Epithelial cell of proximal tubule (primary cell): ENCODE measurements at regions not wholly inside any gene's neighbourhood (a gene's known extent, or its start where the extent isn't known, plus 50 kb on each side); places are given as distances from the start of the nearest gene placed in this dataset.

ENCODE experiments used
- DNase-seq: peaks from one replicate; pipeline ENCODE4 v3.0.0-alpha.2; 2011; ENCODE audit warnings: low read depth
- H3K4me3 ChIP-seq: 2 replicates; pipeline ENCODE4 v1.5.1; 2011; ENCODE audit warnings: low read depth, mild to moderate bottlenecking, low read length
- TF ChIP-seq, protein P1 (sequence below): conservative IDR thresholded peaks from 2 replicates; pipeline ENCODE4 v1.5.1; 2012; ENCODE audit warnings: low read depth, mild to moderate bottlenecking, low read length

DNA sequence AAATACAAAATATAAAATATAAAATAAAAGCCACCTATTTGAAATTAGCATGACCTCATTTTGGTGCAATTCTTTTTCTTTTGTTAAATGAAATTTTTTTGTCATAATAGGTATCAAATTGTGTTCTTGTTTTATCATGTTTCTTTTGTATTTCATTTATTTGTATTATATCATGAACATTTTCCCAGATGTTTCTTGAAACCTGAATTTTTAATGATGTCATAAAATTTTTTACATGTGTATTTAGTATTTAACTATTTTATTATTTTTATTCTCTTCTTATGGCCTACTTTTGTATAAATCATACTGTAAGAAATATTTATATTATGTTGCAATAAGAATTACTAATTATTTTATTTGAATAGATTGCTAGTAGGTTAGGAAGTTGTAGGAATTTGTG is 361.7 kb downstream of the TMEM161B start:
- DNase-seq: no peak
- TF ChIP-seq, protein P1, sequence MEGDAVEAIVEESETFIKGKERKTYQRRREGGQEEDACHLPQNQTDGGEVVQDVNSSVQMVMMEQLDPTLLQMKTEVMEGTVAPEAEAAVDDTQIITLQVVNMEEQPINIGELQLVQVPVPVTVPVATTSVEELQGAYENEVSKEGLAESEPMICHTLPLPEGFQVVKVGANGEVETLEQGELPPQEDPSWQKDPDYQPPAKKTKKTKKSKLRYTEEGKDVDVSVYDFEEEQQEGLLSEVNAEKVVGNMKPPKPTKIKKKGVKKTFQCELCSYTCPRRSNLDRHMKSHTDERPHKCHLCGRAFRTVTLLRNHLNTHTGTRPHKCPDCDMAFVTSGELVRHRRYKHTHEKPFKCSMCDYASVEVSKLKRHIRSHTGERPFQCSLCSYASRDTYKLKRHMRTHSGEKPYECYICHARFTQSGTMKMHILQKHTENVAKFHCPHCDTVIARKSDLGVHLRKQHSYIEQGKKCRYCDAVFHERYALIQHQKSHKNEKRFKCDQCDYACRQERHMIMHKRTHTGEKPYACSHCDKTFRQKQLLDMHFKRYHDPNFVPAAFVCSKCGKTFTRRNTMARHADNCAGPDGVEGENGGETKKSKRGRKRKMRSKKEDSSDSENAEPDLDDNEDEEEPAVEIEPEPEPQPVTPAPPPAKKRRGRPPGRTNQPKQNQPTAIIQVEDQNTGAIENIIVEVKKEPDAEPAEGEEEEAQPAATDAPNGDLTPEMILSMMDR: no peak
- no peak overlapping the region for H3K4me3 ChIP-seq

DNA sequence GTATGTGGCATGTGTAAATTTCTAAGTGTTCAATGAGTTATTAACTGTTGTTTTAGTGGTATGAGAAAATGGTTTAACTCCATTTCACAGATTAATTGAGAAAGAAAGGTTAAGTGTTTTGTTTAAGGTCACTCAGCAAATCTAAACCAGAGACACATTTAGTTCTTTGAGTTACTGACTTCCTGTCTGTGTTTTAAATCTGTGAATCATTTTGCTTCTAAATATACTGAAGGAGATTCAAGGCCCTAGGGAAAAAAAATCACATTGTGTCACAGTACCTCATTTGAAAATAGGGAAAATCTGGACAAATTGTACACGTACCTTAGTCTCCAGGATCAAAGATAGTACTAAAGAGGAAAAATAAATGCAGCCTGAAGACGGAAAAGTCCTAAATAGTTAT is 368.2 kb downstream of the TMEM161B start:
- TF ChIP-seq, protein P1: no peak
- no peak overlapping the region for H3K4me3 ChIP-seq
- DNase-seq: no peak

DNA sequence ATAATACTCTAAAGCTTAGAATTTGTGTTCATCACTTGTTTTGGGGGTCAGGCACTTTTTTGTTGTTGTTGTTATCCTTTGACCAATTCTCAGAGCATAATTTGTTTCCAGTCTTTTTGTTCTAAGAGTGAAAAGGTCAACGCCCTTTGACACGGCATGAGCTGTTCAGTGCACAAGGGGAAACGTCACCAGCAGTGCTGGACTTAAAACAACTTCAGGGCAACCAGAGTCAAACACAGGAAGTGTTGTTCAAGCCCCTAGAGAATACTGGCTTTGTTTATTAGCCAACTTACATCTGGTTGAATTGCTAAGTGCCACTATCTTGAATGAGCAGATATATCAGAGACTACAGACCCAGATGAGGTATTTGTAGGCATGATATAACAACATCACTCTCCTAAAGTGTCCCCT is 368.9 kb downstream of the TMEM161B start:
- no peak for DNase-seq
- H3K4me3 ChIP-seq: no peak overlapping the region
- TF ChIP-seq, protein P1: no peak

DNA sequence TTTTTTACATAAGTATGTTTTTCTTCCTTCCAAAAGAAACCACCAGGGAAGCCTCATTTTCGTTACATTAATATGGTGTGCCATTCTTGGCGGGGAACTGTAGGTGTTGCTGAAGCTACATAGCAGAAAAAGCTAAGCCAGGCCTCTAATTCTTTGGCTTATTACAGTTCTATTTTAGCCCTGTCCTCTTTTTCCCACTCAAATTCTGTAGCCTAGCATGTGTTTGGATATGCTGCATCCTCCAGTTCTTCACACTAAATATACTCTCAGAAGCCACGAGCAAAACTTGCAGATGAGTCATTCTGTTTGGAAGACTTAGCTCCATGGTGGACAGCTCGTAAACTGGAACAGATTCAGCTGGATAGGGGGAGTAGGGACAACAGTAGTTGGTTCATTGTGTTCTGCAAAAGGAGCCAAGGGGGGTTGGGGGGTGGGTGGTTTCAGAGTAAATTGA is 369.4 kb downstream of the TMEM161B start:
- TF ChIP-seq, protein P1: no peak
- DNase-seq: no peak
- H3K4me3 ChIP-seq: no peak overlapping the region

DNA sequence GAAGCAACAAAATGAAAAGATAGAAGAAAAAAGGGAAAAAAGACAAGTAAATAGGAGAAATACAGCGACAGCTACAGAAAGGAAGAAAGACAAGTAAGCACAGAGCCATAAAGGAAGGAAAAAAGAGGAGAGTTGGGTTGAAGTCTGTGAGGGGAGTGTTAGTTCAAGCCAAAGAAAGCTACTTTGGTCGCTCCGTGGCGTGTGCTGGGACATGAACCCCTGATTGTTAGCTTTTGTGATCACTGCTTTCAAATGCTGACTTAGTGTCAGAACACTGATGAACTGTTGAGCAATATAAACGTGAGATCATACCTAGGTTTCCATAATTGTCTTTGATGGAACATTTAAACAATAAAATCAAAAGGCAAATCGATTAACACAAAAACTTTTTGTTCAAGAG is 370.1 kb downstream of the TMEM161B start:
- TF ChIP-seq, protein P1: no peak
- DNase-seq: no peak
- no peak overlapping the region for H3K4me3 ChIP-seq

DNA sequence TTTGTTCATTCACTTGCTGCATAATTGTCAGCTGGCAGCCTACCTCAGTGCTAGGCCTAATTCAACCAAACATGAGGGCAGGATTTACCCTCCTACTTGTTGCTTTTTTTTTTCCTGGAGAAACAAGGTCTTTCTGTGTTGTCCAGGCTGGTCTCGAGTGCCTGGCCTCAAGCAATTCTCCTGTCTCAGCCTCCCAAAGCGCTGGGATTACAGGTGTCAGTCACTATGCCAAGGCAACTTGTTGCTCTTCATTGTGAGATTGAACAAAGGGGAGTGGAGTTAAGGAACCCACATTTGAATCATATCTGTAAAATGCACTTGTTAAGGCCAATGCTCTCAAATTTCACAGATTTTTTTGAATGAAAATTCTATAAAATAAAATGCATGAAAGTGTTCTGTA is 380.5 kb downstream of the TMEM161B start:
- no peak overlapping the region for H3K4me3 ChIP-seq

DNA sequence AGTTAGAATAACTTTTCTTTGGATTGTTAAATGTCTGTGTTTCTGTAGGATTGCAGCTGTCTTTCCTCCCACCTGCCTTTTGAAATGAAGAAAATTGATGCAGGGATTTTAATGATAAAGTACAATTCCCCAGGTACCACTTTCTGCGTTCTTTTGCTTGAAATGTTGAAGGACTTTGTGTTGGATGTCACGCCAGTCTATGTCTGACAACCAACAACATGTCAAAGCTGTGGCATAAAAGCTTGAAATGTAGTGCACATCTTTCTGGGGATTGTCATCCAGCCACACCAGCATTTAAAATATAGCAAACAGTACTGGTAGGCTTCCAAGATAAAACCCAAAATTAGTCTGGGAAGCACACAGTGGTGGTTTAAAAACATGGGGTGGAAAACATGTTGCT is 381.4 kb downstream of the TMEM161B start:
- TF ChIP-seq, protein P1: no peak
- no peak for DNase-seq
- no peak overlapping the region for H3K4me3 ChIP-seq

More for the DNA sequence above, 380.5 kb downstream of the TMEM161B start:
- no peak for DNase-seq
- TF ChIP-seq, protein P1: no peak
